Prostate gland (tissue), 2 donors: ENCODE measurements at regions not wholly inside any gene's neighbourhood (a gene's known extent, or its start where the extent isn't known, plus 50 kb on each side); places are given as distances from the start of the nearest gene placed in this dataset.
"Not testable (repeated sequence)": the region's sequence is repeated elsewhere in the genome, so short reads cannot be mapped to it uniquely, and the experiment has no call there.

ENCODE experiments used
- DNase-seq: peaks from one replicate; pipeline ENCODE4 v3.0.0-alpha.2; 2019; ENCODE audit warnings: low spot score
- H3K27ac ChIP-seq, 2 donors: fragments of 200-600 bp; sonication (generic); 2 replicates each; pipeline ENCODE4 v1.5.1; 2017 to 2019
- H3K27me3 ChIP-seq: fragments of 200-600 bp; sonication (generic); replicated peaks from 2 replicates; pipeline ENCODE4 v1.5.1; 2019; ENCODE audit not compliant: insufficient read depth
- H3K36me3 ChIP-seq, 2 donors: fragments of 200-600 bp; sonication (generic); 1 replicate in 1 of 2; 2 replicates in 1 of 2; pipeline versions ENCODE4 v1.5.1 to v1.8.1; 2017 to 2019
- H3K4me1 ChIP-seq: fragments of 200-600 bp; sonication (generic); replicated peaks from 2 replicates; pipeline ENCODE4 v1.5.1; 2019
- H3K4me3 ChIP-seq, 2 donors: fragments of 200-600 bp; sonication (generic); 2 replicates each; pipeline ENCODE4 v1.5.1; 2017 to 2019
- H3K9me3 ChIP-seq: fragments of 200-600 bp; sonication (generic); 2 replicates; pipeline ENCODE4 v1.5.1; 2017
- CTCF ChIP-seq, 4 experiments: fragments of 200-600 bp in 2 of 4; fragments of 450-650 bp in 2 of 4; sonication (generic) in 2 of 4; IDR thresholded peaks; 1 replicate in 3 of 4; 2 replicates in 1 of 4; pipeline ENCODE4 v1.5.1; 2016 to 2019; ENCODE audit warnings: antibody characterized with exemption in 4 of 4, mild to moderate bottlenecking in 2 of 4, moderate library complexity in 2 of 4
- POLR2A ChIP-seq: fragments of 450-650 bp; IDR thresholded peaks from one replicate; pipeline ENCODE4 v1.6.1; 2016; ENCODE audit warnings: antibody characterized with exemption, mild to moderate bottlenecking
- POLR2AphosphoS5 ChIP-seq: sonication (generic); formaldehyde crosslinking; IDR thresholded peaks from one replicate; pipeline ENCODE4 v1.6.1; 2017; ENCODE audit warnings: antibody characterized with exemption
- WGBS: methylation state at CpG from one replicate; pipeline ENCODE4 v1.1.5; 2018; 5-methylcytosine and 5-hydroxymethylcytosine counted together
- intact Hi-C: fragments of 100-400 bp; cut with DNase I; formaldehyde crosslinking; loops from one replicate; pipeline ENCODE4 v1.14.2; 2022

GRCh38 chr18:38174594-38174993 is 609.0 kb upstream of the CELF4 start:
- Histone ChIP-seq H3K27ac (no peak overlapping the region), H3K9me3 (no peaks in the 10 kb centered on the region), H3K4me3 (no peak overlapping the region), H3K4me1 (no peaks in the 10 kb centered on the region), H3K36me3 (no peaks in the 10 kb centered on the region), H3K27me3 (no peaks in the 10 kb centered on the region)
- TF ChIP-seq POLR2AphosphoS5 (no peak), POLR2A (no peak), CTCF (IDR thresholded peaks at IDR 0.05) (no peak)
- WGBS = 31% methylated on average over 3 of the region's 3 CpGs
- no peak for DNase-seq
- intact Hi-C loops = no loop called here

- 95% methylated on average over 1 of the region's 1 CpG for WGBS
- Histone ChIP-seq H3K9me3 (no peaks in the 10 kb centered on the region), H3K4me3 (no peak overlapping the region), H3K27me3 (no peaks in the 10 kb centered on the region), H3K36me3 (no peaks in the 10 kb centered on the region), H3K4me1 (no peaks in the 10 kb centered on the region), H3K27ac (no peak overlapping the region)
- intact Hi-C loops = no loop called here
- DNase-seq = no peak
- TF ChIP-seq POLR2A (no peak), CTCF (IDR thresholded peaks at IDR 0.05) (no peak), POLR2AphosphoS5 (no peak)
Observed at GRCh38 chr18:38174173-38174572, 608.6 kb upstream of the CELF4 start.

- intact Hi-C loops = no loop called here
- no peaks in the 10 kb centered on the region for H3K36me3 ChIP-seq
- no peaks in the 10 kb centered on the region for H3K9me3 ChIP-seq
Observed at GRCh38 chr18:38170845-38171244, 605.2 kb upstream of the CELF4 start.

GRCh38 chr18:38167623-38168022 is 602.0 kb upstream of the CELF4 start:
- H3K27me3 ChIP-seq = no peaks in the 10 kb centered on the region
- intact Hi-C loops = no loop called here
- WGBS = 85% methylated on average over 2 of the region's 2 CpGs
- no peak overlapping the region for H3K27ac ChIP-seq
- no peak overlapping the region for H3K4me3 ChIP-seq
- no peaks in the 10 kb centered on the region for H3K9me3 ChIP-seq
- TF ChIP-seq POLR2A (no peak), CTCF (IDR thresholded peaks at IDR 0.05) (no peak), POLR2AphosphoS5 (no peak)
- no peaks in the 10 kb centered on the region for H3K4me1 ChIP-seq
- H3K36me3 ChIP-seq = no peaks in the 10 kb centered on the region
- DNase-seq = no peak

More at GRCh38 chr18:38170845-38171244, 605.2 kb upstream of the CELF4 start:
- DNase-seq = no peak
- no peak overlapping the region for H3K4me3 ChIP-seq
- H3K4me1 ChIP-seq = no peaks in the 10 kb centered on the region
- no peaks in the 10 kb centered on the region for H3K27me3 ChIP-seq
- H3K27ac ChIP-seq = no peak overlapping the region
- TF ChIP-seq POLR2AphosphoS5 (no peak), POLR2A (no peak), CTCF (IDR thresholded peaks at IDR 0.05) (no peak)

- H3K27ac ChIP-seq, H3K4me1 ChIP-seq, H3K4me3 ChIP-seq, intact Hi-C loops, H3K27me3 ChIP-seq, H3K9me3 ChIP-seq, H3K36me3 ChIP-seq, DNase-seq: not testable (repeated sequence)
Observed at GRCh38 chr18:38153116-38153515, 587.5 kb upstream of the CELF4 start.
